Cerebellar cortex (tissue), 1 donor: ENCODE measurements at regions not wholly inside any gene's neighbourhood (a gene's known extent, or its start where the extent isn't known, plus 50 kb on each side); places are given as distances from the start of the nearest gene placed in this dataset.
"Not testable (repeated sequence)": the region's sequence is repeated elsewhere in the genome, so short reads cannot be mapped to it uniquely, and the experiment has no call there.

Experiments used
- DNase-seq: peaks from one replicate; pipeline ENCODE4 v3.0.0-alpha.2; 2015; ENCODE audit warnings: low spot score

DNA sequence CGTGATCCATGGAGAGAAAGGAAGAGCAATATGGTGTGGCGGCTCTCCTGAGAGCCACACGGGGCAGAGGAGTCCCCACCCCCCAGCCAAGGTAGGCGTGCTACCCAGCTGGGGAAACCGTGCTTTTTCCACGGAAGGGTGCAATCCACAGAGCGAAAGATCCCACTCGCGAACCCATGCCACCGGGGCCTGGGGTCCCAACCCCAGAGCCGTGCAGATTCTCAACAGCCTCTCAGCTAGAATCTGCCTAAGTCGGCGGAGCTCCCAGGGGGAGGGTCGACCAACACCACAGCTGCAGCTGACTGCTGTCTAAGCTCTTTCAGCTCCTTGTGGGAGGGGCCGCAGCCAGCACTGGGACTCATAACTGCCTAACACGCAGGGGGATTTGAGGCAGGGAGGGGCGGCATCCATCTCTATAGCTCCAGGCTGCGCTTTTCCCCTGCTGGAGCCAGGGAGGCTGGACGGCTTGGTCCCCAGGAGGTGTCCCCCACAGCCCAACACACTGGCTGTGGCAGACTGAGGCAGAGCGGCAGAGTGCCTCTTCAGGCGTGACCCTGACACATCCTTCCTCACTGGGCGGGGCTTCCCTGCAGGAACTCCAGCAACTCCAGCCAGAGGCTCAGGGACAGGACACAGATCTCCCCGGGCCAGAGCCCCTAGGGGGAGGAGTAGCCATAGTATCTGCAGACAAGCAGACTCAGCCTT lies 107.6 kb upstream of the ZBTB20 start:
- DNase-seq, result no peak

DNA sequence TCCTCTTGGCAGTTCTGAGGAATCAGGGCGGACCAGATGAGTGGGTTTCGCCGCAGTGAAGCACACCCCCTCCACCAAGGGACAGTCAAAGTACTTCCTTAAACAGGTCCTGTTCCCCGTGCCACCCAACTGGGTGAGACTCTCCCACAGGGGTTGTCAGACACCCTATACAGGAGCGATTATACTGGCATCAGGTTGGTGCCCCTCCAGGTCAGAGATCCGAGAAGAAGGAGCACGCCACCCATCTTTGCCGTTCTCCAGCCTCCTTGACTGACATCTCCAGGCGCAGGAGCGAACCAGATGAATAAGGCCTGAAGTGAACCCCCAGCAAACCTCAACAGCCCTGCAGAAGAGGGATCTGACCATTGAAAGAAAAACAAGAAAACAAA lies 108.1 kb upstream of the ZBTB20 start:
- no peak for DNase-seq

DNA sequence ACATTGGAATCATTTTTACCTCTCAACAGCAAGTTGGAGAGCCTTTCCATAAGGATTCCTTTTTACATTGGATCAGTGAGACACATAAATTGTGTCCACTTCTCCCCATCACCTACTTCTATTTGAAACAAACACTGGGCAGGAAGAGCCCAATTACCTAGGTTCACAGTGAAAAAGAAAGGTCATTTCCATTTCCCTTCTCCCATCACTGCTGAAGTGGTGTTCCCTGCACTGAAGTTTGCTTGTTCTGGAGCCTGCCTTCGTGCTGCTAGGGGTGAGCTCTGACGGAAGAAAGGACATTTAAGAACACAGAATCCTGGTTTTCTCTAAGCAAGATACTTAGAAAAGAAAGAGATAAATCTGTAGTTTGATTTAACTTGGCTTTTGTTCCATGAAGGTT lies 123.8 kb upstream of the ZBTB20 start:
- DNase-seq, result no peak

DNA sequence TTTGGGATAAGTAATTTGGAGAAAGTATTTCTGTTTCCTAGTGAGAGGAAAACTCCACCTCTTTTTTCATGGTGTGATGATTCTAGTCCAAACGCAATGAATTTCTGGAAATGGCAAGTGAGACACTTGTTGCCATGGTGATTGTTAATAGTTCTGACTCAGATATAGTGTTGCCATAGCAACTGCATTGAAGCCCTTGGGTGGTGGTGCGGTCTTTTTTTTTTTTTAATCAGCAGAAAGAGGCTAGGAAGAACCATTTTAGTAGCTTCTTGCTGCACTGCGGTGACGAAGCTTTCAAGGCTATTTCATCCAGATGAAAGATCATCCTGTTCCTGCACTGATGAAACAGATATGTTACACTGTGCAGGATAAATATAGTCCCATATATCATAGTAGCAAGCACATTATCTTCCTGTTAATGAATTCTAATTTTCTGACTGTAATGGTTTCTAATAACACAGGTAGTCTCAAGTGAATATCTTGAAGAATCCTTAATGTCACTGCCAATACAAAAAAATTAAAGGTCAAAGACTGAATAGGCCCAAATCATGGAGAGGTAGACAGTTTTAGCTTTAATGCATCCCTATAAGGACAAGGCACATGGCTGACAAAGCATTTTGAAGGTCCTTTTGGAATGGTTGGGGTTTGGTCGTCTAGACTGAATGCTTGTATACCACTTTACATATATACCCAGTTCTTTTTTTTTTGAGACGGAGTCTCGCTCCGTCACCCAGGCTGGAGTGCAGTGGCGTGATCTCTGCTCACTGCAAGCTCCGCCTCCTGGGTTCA lies 125.1 kb upstream of the ZBTB20 start:
- peak; percentile 29 for DNase-seq

DNA sequence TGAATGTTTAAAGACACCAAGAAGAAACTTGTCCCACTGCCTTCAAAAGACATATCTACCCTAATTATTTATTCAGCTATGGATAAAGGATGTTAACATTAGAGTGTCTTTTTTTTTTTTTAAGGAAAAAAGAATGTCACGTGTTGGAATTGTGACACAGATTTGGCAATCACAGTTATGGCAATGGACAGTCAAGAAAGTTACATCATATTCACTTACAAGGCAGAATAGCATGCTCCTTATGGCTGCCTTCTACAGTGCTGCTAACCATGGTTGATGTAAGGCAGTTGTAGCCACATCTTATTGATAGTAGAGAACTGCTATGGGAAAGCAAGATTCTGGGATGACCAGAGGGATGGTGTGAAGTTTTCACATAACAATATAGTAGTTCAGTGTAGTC lies 128.8 kb upstream of the ZBTB20 start:
- DNase-seq, result no peak

DNA sequence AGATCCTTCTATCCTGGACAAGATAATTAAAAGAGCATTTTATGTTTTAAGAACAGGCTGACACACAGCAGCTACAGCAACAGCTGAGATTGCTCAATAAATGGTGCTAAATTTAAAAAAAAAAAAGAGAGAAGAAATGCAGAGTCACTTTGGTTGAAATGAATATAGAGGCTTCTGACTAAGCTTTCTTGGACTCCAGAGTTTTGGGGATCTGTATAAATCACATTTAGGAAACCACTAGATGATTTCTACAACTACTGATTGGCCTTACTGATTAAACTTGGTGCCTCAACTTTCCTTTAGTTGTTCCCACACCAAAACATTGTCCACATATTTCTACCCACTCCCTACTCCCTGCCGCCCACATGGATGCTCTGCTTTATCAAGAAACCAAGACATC lies 132.9 kb upstream of the ZBTB20 start:
- DNase-seq, result no peak

DNA sequence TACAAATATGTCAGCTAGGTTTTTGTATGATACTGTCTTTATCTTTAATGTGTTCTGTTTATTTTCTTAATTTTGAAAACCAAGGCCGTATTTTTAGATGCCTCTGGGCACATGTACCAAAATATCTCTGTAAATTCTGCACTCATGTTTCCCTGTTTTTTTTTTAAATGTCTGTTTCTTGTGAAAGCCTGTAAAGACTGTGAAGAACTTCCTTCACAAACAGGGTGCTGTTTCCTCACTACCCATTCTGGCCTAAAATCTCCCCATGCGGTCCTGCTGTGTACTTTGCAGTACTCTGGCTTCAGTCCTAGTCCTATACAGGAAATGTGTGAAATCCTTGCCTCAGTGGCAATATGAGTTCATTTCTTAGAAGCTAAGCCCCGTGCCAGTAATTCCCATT lies 133.4 kb upstream of the ZBTB20 start:
- no peak for DNase-seq

DNA sequence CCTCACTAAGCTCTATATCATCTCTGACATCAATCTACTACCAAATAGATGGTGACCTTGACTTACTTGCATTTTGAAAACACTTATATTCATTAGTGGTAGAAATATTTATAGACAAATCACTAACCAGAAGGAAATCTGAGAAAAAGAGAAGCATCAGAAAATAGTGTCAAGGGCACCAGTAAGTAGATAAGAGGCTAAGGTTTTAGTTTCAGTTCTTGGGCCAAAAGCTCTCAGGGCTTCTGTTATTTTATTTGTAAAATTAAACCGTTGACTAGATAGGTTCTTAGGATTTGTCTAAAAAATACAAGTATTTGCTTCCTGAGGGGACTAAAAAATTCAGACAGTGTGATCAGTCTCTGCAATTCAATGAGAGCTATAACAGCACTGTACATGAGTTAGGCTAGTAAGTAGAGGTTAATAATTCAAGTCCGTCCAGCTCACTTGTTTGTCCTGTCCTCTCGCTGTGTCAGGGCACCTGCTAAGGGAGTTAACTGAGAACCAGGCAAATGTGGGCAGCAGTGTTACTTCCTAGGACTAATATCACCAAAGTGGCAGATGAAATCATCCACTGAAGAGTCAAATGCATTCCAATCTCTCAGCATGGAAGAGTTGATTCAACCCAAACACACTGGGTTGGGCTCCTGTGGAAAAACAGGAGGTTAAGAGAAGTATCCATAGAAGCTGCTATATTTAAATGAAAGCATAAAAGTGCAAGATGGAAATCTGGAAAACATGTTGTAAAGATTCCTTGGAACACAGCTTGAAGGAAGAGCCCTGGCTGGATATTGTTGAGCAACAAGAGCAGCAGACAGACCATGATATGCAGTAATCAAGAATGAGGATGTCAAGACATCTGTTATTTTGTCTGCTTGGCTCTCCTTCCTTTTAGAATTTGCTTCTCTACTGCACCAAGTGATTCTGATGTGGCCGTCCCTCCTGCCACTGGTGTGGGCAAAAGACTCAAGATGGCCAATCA lies 134.9 kb upstream of the ZBTB20 start:
- no peak for DNase-seq

DNA sequence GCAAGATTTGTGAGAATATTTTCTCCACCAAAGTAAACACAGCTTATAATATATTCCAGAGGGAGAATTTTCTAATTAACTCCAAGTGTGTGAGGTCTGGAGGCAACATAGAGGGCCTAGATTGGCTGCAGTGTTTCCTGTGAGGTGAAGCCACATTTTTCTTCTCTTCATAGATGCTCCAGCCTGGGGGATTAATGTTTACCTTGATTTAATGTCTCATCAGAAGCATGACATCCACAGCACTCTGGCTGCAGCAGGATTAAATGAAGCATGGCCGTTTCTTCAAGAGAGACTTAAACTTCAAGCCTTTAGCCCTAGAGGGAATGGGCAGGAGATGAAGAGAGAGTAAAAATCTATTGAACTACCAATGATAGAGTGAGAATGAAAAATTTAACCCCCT lies 137.9 kb upstream of the ZBTB20 start:
- no peak for DNase-seq

DNA sequence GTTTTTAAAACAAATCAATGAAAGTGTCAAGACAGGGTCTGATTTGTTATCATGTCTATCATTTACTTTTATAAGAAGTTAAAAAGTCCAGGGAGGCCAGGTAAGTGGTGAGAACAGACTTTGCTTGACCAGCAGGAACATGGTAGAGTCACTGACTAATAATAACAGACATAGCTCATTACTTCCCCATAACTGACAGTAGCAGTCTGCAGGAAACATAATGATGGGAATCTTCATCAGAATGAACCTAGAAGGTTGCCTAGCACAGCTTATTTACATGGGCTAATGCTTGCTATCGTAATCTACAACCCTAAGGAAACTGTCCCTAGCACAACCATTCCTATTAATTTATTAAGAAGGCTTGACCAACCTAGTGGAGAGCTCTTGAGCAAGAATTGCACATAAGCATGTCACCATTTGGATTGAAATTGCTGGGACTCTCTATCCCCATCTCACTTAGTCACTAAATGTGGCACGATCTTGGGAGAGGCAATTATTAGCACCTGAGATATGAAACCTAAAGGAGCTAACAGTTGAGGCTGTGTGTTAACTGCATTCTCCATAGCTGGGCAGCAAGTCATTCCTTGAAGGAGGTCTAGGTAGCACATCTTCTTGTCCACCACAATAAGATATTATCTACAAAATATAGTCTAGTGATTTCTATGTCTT lies 139.6 kb upstream of the ZBTB20 start:
- no peak for DNase-seq

DNA sequence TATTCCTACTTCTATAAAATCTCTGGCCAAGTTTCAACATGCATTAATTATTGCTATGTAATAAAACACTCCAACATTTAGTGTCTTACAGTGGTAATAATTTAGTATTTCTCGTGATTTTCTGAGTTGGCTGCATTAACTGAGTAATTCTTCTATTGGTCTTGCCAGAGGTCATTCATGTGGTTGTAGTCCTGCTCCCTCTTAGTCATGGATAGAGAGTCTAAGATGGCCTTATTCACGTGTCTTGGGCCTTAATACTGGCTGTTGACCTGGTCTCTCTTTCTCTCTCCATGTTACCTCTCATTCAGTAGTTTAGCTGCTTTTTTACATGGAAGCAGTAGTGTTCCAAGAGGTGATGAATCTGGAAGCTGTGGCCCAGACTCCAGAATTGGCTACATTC lies 140.1 kb upstream of the ZBTB20 start:
- DNase-seq, result no peak

DNA sequence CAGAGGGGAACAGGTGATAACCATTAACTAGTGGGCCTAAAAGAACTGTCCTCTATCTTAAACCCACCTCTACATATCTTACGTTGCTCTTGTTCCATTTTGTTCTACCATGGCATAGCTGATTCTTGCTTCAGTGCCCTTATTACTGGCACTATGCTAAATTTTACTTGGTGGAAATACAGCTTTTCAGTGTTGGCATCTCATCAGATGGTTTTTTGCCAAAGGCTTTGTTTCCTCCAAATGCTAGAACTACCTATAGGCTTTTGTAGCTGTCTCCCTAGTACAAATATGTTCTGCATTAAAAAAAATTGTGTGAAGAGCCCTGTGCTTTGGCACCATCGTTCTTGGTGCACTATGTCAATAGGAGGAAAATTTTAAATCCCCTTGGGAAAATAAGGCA lies 145.0 kb upstream of the ZBTB20 start:
- DNase-seq, result peak; percentile 87

DNA sequence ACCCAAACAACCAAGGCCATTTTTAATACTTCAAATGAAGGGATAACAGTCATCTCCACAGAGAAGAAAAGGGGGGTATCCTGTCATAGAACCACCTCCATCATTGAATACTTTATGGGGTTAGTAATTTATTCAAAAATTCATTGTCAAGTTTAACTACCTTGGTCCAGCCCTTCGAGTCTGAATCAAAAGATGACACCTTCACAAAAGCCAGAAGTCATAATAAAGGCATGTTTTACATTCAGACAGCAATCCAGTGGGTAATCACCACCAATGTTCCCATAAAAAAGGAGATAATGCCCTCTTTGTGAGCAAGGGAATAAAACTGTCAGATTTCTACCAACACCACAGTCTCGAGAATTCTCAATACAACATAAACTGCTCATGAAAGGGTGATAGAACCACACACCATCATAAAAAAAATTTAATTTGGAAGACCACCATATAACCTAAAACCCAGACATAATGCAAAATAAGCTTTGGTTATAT lies 145.6 kb upstream of the ZBTB20 start:
- DNase-seq, result no peak

DNA sequence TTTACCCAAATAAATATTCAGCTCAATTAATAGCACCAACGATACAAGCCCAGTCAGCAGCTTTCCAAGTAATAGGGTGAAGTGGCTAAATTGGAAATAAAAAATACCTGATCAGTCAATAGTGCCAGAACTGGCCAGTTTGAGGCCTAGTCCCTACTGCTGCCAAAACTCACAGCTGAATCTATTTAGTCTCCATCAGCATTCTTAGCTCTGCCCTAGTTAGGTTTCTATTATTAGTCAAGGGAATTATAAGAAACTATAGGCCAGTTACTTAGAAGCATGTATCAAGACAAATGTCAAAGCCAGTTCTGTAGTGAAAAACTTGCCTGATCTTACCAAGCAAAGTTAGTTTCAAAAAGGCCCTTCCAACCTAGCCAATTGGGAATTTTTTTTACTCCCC lies 146.2 kb upstream of the ZBTB20 start:
- DNase-seq, result peak; percentile 56

DNA sequence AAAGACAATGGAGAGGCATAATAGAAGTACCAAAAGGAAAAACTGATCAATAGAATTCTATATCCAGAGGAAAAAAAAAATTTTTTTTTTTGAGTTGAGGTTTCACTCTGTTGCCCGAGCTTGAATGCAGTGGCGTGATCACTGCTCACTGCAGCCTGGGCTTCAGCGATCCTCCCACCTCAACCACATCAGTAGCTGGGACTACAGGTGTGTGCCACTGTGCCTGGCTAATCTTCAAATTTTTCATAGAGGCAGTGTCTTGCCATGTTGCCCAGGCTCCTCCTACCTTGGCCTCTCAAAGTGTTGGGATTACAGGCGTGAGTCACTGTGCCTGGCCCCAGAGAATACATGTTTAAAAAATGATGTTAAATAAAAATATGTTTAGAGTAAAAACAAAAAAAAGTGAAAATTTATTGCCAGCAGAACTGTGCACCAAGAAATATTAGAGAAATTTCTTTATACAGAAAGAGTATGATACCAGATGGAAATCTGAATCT lies 154.3 kb upstream of the ZBTB20 start:
- DNase-seq, result no peak

DNA sequence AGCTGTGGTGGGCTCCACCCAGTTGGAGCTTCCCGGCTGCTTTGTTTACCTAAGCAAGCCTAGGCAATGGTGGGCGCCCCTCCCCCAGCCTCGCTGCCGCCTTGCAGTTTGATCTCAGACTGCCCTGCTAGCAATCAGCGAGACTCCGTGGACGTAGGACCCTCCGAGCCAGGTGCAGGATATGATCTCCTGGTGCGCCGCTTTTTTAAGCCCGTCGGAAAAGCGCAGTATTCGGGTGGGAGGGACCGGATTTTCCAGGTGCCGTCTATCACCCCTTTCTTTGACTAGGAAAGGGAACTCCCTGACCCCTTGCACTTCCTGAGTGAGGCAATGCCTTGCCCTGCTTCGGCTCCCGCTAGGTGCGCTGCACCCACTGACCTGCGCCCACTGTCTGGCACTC lies 170.9 kb upstream of the ZBTB20 start:
- not testable (repeated sequence) for DNase-seq

DNA sequence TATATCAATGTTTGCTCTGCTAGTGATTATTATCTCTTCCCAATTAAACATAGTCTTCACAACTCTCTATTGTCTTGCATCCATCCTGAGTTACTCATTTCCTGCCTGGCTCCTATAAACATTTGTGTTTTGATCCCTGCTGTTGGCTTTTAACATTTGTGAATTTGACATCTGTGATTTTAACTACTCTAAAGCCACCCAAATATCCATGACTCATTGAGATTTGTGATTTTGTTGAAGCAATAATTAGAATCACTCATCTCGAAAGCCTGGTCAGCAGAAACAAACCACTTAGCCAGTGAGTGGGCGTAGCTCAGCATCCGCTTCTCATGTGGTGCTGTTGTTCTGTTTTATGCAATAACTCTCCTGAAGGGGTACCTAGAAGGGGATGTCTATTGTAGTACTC lies 174.3 kb upstream of the ZBTB20 start:
- no peak for DNase-seq

DNA sequence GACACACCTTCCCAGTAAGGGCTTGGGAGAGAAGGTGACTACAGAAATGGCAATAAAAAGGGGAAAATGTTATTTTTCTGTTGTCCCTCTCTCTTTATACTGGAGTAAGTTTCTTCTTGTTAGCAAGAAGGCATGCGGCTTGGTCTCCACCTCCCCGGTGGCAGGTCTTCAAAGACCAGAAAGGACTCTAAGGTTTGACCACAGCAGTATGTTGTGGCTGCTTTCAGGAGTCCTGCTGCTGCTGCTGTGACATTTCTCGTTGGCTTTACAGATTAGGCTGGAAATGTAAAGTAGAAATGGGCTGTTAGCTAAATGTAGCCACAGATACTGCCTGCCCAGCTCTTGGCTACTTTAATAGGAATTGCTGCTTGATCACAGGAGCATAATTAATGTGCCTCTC lies 175.8 kb upstream of the ZBTB20 start:
- peak; percentile 42 for DNase-seq

DNA sequence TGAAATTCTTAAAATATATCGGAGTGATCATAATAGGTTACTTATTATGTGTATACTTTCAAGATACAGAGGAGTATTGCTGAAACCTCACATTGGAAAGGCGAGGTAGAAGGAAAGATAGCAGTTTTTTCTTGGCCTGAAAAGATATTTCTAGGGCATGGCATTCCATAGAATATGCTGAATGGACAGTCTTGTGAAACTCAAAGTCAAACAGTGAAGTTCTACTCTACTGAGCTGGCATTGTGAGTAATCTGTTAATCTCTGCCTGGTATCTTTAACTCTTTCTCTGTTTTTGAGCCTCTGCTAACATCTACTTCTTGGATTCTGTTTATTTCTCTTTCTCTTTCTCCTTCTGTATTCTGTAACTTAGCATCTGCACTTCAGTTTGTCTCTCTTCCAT lies 176.3 kb upstream of the ZBTB20 start:
- DNase-seq, result no peak

DNA sequence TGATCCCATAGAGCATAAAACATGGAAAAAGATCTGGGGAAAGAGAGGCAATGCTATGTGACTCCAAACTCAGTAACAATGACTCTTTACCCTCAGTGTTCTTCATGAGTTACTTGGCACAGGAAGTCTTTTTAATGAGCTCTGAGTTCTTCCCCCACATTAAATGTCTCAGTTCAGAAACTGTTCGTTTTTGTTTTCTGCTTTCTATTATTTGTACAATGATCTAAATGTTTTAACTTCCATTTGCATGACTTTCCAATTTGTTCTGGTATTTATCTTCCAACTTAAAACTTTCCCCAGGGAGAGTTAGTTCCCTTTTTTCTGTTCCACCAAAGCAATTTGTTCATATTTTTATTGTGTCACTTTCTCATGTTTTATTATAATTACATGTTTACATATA lies 177.0 kb upstream of the ZBTB20 start:
- no peak for DNase-seq

DNA sequence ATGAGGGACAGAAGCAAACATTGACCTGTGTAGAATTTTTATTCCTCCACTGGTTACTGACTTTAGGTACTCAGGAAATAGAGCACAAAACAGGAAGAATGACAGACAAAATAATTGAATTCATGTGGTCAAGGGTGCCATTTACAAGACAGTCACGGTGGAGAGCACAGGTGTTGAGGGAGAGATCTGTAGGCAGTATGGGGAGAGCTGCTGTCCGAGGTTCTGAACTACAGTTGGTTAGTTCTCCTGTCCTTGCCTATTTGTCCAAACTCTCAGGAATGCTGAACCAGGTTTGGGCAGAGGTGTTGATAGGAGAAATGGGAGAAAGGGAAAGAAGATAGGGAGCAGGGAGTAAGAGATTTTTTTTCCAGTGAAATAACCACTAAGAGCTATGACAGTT lies 178.5 kb upstream of the ZBTB20 start:
- DNase-seq, result no peak

DNA sequence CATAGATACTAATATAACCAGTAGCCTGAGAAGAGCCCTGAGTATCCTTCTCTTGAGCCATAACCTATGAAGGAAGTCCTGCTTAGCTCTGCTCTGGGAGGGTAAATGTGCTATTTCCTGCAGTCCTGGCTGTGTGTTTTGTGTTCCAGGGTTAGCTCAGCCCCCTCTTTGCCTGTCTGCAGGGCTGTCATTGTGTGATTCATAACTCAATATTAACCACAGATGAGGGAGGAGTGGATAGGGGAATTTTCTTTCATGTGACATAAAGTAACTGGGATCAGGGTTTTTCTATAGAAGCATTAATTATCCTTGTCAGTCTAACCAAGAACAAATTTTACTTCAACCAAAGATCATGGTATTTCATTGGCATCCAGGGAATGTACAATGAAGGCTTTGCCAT lies 183.3 kb upstream of the ZBTB20 start:
- DNase-seq, result no peak
